Caco-2 (cell line): ENCODE measurements at regions not wholly inside any gene's neighbourhood (a gene's known extent, or its start where the extent isn't known, plus 50 kb on each side); places are given as distances from the start of the nearest gene placed in this dataset.

Experiments used
- BruUV-seq: library from RNA; stranded (reverse); fragments of 400-500 nt; replicated peaks from 2 replicates; lab custom pipeline; 2021; lab: Mats Ljungman, UMichigan
- CTCF ChIA-PET: fragments of 300-600 bp; sonication (Branson Sonifier 250); formaldehyde crosslinking; loops from one replicate; lab custom pipeline; 2022; ENCODE audit warnings: antibody characterized with exemption; lab: Charles Lee
- POLR2A ChIA-PET: fragments of 300-600 bp; sonication (Branson Sonifier 250); formaldehyde crosslinking; loops from one replicate; lab custom pipeline; 2022; ENCODE audit warnings: antibody characterized with exemption; lab: Charles Lee
- DNase-seq, 2 experiments: peaks; one replicate each; pipeline versions ENCODE4 v3.0.0 to v3.0.0-alpha.2; 2020 to 2022
- H3K27me3 ChIP-seq: replicated peaks from 2 replicates; pipeline ENCODE4 v1.6.0; 2011; ENCODE audit warnings: low read length; ENCODE audit not compliant: control insufficient read depth, insufficient read depth
- H3K36me3 ChIP-seq: 2 replicates; pipeline ENCODE4 v1.5.1; 2011; ENCODE audit warnings: low read length; ENCODE audit not compliant: control insufficient read depth, insufficient read depth
- H3K4me1 ChIP-seq: fragments of 250-450 bp; sonication (Bioruptor Pico); 2 replicates; pipeline ENCODE4 v1.5.1; 2020; ENCODE audit warnings: mild to moderate bottlenecking
- H3K4me3 ChIP-seq: 2 replicates; pipeline ENCODE4 v1.5.1; 2011; ENCODE audit warnings: low read depth, mild to moderate bottlenecking, control low read depth, low read length
- H3K9me3 ChIP-seq: fragments of 250-450 bp; sonication (Bioruptor Pico); 2 replicates; pipeline ENCODE4 v1.5.1; 2020; ENCODE audit warnings: mild to moderate bottlenecking, moderate library complexity
- H3K27ac Mint-ChIP-seq: one replicate; pipeline ENCODE4 v1.8.0; 2022; ENCODE audit warnings: mixed read lengths; ENCODE audit not compliant: unreplicated experiment
- H3K27me3 Mint-ChIP-seq: one replicate; pipeline ENCODE4 v1.8.0; 2022; ENCODE audit warnings: mixed read lengths; ENCODE audit not compliant: insufficient read depth, unreplicated experiment
- H3K36me3 Mint-ChIP-seq: one replicate; pipeline ENCODE4 v1.8.0; 2022; ENCODE audit warnings: mild to moderate bottlenecking, mixed read lengths; ENCODE audit not compliant: insufficient read depth, unreplicated experiment
- H3K4me1 Mint-ChIP-seq: one replicate; pipeline ENCODE4 v1.8.0; 2022; ENCODE audit warnings: low read depth, mixed read lengths; ENCODE audit not compliant: unreplicated experiment
- H3K4me3 Mint-ChIP-seq: one replicate; pipeline ENCODE4 v1.8.0; 2022; ENCODE audit warnings: mild to moderate bottlenecking, moderate library complexity, mixed read lengths; ENCODE audit not compliant: unreplicated experiment
- H3K9me3 Mint-ChIP-seq: one replicate; pipeline ENCODE4 v1.8.0; 2022; ENCODE audit warnings: mixed read lengths; ENCODE audit not compliant: unreplicated experiment
- intact Hi-C: fragments of 100-400 bp; cut with micrococcal nuclease; formaldehyde crosslinking; loops from one replicate; pipeline ENCODE4 v1.10.0; 2022; ENCODE audit not compliant: unreplicated experiment
- TF ChIP-seq, protein P1 (sequence below), 2 experiments: fragments of 200-600 bp in 1 of 2; IDR thresholded peaks; 1 replicate in 1 of 2; 2 replicates in 1 of 2; pipeline versions ENCODE4 v1.5.1 to v1.8.0; 2011 to 2022; ENCODE audit warnings: antibody characterized with exemption in 1 of 2, control low read depth in 1 of 2, inconsistent platforms in 1 of 2, low read depth in 1 of 2, low read length in 1 of 2, mild to moderate bottlenecking in 1 of 2, moderate library complexity in 1 of 2; ENCODE audit not compliant: insufficient read depth in 1 of 2, severe bottlenecking in 1 of 2, unreplicated experiment in 1 of 2

DNA sequence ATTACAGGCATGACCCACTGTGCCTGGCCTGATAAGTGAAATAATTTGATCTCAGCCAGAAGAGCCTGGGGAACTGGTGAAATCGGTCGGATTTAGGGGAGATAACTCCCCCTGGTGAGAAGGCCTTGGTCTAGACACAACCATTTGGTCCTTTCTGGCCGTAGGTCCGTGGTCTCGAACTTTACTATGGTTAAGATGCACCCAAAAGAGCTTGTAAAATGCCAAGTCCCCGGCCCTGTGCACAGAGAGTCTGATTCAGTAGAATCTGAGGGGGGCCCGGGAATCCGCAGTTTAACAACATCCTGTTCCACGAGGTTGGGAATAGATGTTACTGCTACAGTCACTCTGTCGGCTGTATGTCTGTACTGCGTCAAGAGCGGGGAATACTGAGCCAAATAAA, 140.7 kb downstream of the C9orf50 start:
- H3K4me3 ChIP-seq: no peak overlapping the region
- H3K4me1 ChIP-seq: peaks cover 71% of the 10 kb centered on the region
- H3K4me3 Mint-ChIP-seq: peak overlapping the region; percentile 82
- intact Hi-C loops: no loop called here
- BruUV-seq: no TSS peak
- H3K27me3 ChIP-seq: no peaks in the 10 kb centered on the region
- peaks cover 50% of the 10 kb centered on the region for H3K4me1 Mint-ChIP-seq
- peak overlapping the region; percentile 92 for H3K27ac Mint-ChIP-seq
- TF ChIP-seq, protein P1, sequence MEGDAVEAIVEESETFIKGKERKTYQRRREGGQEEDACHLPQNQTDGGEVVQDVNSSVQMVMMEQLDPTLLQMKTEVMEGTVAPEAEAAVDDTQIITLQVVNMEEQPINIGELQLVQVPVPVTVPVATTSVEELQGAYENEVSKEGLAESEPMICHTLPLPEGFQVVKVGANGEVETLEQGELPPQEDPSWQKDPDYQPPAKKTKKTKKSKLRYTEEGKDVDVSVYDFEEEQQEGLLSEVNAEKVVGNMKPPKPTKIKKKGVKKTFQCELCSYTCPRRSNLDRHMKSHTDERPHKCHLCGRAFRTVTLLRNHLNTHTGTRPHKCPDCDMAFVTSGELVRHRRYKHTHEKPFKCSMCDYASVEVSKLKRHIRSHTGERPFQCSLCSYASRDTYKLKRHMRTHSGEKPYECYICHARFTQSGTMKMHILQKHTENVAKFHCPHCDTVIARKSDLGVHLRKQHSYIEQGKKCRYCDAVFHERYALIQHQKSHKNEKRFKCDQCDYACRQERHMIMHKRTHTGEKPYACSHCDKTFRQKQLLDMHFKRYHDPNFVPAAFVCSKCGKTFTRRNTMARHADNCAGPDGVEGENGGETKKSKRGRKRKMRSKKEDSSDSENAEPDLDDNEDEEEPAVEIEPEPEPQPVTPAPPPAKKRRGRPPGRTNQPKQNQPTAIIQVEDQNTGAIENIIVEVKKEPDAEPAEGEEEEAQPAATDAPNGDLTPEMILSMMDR (IDR thresholded peaks at IDR 0.05; ENCODE audit: insufficient read depth in 1 of 2, low read depth in 1 of 2, low read length in 1 of 2, severe bottlenecking in 1 of 2, unreplicated experiment in 1 of 2): no peak
- no peaks in the 10 kb centered on the region for H3K9me3 Mint-ChIP-seq
- ChIA-PET POLR2A (interaction anchor here (1.7 kb wide), 1 partner anchor 20 kb away, joined by 15 read pairs; no protein-coding TSS in a partner anchor), CTCF (no interaction called here)
- no peaks in the 10 kb centered on the region for H3K27me3 Mint-ChIP-seq
- no peaks in the 10 kb centered on the region; the same call in 1 of the 2 replicates for H3K36me3 ChIP-seq
- peaks cover 19% of the 10 kb centered on the region for H3K36me3 Mint-ChIP-seq
- H3K9me3 ChIP-seq: 0 out of 2 replicates have a peak, but pooled peaks cover 2% of the 10 kb centered on the region
- no peak for DNase-seq

- POLR2A ChIA-PET: interaction anchor here (1.7 kb wide), 1 partner anchor 19 kb away, joined by 15 read pairs; no protein-coding TSS in a partner anchor
- Mint-ChIP-seq H3K36me3 (peaks cover 19% of the 10 kb centered on the region), H3K4me3 (no peak overlapping the region), H3K27ac (peak overlapping the region; percentile 92), H3K9me3 (no peaks in the 10 kb centered on the region), H3K27me3 (no peaks in the 10 kb centered on the region), H3K4me1 (peaks cover 44% of the 10 kb centered on the region)
- Histone ChIP-seq H3K9me3 (peaks cover 8% of the 10 kb centered on the region; the same call in 1 of the 2 replicates), H3K27me3 (no peaks in the 10 kb centered on the region), H3K4me3 (no peak overlapping the region), H3K4me1 (peaks cover 70% of the 10 kb centered on the region), H3K36me3 (peaks cover 2% of the 10 kb centered on the region; the same call in 1 of the 2 replicates)
- intact Hi-C loops: loop anchor here (1.0 to 2.0 kb wide), 2 partner anchors 19 to 65 kb away; no protein-coding TSS in a partner anchor
- CTCF ChIA-PET: interaction anchor here (1.0 kb wide), 1 partner anchor 145 kb away, joined by 3 read pairs; no protein-coding TSS in a partner anchor
- TF ChIP-seq, protein P1 (IDR thresholded peaks at IDR 0.05; ENCODE audit: insufficient read depth in 1 of 2, low read depth in 1 of 2, low read length in 1 of 2, severe bottlenecking in 1 of 2, unreplicated experiment in 1 of 2): no peak
- no TSS peak for BruUV-seq
- DNase-seq: no peak
Observed at GRCh38 chr9:129479631-129480011, 141.3 kb downstream of the C9orf50 start.

DNA sequence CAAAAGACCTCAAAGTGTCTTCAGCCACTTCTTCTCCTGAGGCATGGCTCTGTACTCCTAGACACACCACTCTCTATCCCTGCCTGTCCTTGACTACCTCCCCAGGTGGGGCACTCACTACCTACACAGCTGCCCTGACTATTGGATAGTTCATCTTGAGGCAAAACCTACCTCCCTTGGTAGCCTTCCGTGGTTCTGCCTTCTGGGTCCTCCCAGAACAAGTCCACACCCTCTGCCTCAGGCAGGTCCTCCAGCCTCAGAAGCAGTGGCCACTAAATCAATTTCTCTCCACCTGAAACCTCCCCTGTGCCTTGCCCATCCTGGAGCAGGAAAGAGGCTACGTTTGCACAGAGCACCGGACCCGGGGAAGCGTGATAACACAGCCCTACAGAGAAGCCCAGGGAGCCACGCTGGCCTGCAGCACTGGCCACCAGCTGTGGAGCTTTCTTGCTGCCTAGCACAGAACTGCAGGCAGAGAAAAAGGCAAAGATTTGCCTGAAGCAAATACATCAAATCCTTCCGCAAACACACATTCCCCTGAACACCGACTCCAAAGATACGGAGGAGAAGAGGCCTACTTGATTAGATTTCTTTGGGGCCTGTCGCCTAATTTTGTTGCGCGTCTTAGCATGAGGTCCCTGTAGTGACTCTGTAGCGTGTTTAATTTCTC, 141.8 kb downstream of the C9orf50 start:
- TF ChIP-seq, protein P1 (IDR thresholded peaks at IDR 0.05; ENCODE audit: insufficient read depth in 1 of 2, low read depth in 1 of 2, low read length in 1 of 2, severe bottlenecking in 1 of 2, unreplicated experiment in 1 of 2): no peak
- peaks cover 64% of the 10 kb centered on the region for H3K4me1 ChIP-seq
- no peaks in the 10 kb centered on the region for H3K27me3 Mint-ChIP-seq
- H3K27me3 ChIP-seq: no peaks in the 10 kb centered on the region
- peak overlapping the region; percentile 20 for H3K4me3 ChIP-seq
- H3K4me1 Mint-ChIP-seq: peaks cover 39% of the 10 kb centered on the region
- intact Hi-C loops: loop anchor here (1.0 to 2.0 kb wide), 2 partner anchors 19 to 64 kb away; no protein-coding TSS in a partner anchor
- no TSS peak for BruUV-seq
- peaks cover 19% of the 10 kb centered on the region for H3K36me3 Mint-ChIP-seq
- peak overlapping the region; percentile 60 for H3K4me3 Mint-ChIP-seq
- no peaks in the 10 kb centered on the region for H3K9me3 Mint-ChIP-seq
- peaks cover 8% of the 10 kb centered on the region; the same call in 1 of the 2 replicates for H3K9me3 ChIP-seq
- ChIA-PET CTCF (interaction anchor here (1.0 kb wide), 2 partner anchors 96 to 145 kb away, joined by 3 read pairs; no protein-coding TSS in a partner anchor), POLR2A (interaction anchor here (1.7 kb wide), 1 partner anchor 19 kb away, joined by 15 read pairs; no protein-coding TSS in a partner anchor)
- H3K27ac Mint-ChIP-seq: peak overlapping the region; percentile 92
- H3K36me3 ChIP-seq: peaks cover 2% of the 10 kb centered on the region; the same call in 1 of the 2 replicates
- peak; percentile 78 to 82 for DNase-seq
